ENCODE measurements at regions not wholly inside any gene's neighbourhood (a gene's known extent, or its start where the extent isn't known, plus 50 kb on each side); places are given as distances from the start of the nearest gene placed in this dataset.

DNA sequence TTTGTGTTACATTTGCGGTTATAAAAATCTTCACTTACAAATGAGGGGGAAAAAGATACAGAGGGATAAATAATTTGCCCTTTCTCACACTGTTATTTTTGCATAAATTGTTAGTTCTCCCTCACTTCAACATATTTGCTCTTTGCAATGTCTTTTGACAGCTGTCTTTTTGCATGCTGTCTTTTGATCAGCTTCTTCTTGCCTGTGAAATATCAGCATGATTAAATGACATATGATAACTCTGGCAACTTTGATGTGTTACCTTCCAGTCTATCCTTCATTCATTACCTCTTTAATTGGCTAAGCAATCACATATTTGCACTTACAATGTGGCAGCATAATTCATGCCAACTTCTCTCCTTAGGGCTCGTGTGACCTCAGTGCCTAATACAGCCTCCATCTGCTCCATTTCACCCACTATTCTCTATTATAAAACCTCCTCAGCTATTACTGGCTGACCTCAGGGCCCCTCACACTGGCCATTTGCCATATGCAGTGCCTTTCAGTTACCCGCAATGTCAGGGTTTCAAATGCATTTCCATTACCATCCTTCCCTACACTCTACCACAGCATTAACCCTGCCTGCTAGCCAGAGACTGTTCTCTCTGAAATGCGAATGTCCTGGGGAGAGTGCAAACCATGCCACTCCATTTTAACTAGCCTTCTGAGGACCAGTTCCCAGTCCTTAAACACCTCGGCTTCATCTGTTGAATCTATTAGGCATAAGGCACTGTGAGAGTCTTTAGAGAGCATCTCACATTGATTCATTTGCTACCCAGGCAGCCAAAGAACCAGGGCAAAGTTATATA lies 1056.6 kb upstream of the CHAC2 start:
- no peak overlapping the region for H3K27ac Mint-ChIP-seq
- CTCF ChIA-PET: no interaction called here
- no peaks in the 10 kb centered on the region for H3K36me3 Mint-ChIP-seq (ENCODE audit: low read depth)
- DNase-seq (no peak), ATAC-seq (no peak)
- no peaks in the 10 kb centered on the region for H3K27me3 Mint-ChIP-seq
- POLR2A ChIA-PET: no interaction called here
- intact Hi-C loops (cut with DNase I, micrococcal nuclease): no loop called here
- no peak overlapping the region for H3K4me3 Mint-ChIP-seq
- no peaks in the 10 kb centered on the region for H3K4me1 Mint-ChIP-seq
- H3K9me3 Mint-ChIP-seq (ENCODE audit: low read depth): peaks cover 9% of the 10 kb centered on the region

DNA sequence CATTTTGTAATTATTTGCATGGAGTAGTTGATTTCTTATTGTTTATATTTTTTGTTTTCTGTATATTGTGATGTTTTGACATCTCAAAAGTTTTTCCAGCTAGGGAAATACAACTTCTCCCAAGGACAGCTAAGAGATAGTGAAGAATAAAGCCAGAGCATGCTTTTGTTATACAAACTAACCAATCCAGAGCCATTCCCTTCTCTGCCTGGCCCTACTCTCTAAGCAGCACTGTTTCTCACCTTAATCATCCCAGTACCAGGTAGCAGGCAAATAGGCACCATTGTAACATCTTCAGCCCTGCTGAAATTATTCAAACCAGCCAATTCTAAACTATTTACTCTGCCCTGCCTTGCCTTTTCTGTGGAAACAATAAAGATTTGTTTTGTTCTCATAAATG lies 1063.4 kb upstream of the CHAC2 start:
- Mint-ChIP-seq H3K27ac (no peak overlapping the region), H3K4me3 (no peak overlapping the region), H3K4me1 (no peaks in the 10 kb centered on the region), H3K9me3 (ENCODE audit: low read depth) (peaks cover 5% of the 10 kb centered on the region), H3K36me3 (ENCODE audit: low read depth) (no peaks in the 10 kb centered on the region), H3K27me3 (no peaks in the 10 kb centered on the region)
- DNase-seq (no peak), ATAC-seq (no peak)
- POLR2A ChIA-PET: no interaction called here
- CTCF ChIA-PET: no interaction called here
- intact Hi-C loops (cut with DNase I, micrococcal nuclease): no loop called here

DNA sequence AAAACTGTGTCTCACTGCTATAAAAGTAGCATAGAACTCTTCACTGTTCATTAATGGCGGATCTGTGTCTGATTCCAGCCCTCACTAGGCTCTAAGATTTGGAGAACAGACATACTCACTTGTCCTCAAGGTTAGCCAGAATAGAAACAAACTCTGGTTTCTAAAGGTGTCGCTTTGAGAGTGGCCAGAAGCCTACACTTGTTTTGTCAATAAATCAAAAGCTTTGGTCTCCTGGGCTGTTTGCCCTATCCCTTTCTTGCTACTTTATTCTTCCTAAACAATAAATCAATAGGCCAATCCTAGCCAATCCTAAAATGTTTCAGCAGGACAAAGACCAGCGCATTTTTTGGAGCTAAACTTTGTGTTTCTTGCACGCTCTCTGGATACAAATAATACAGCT lies 1064.6 kb upstream of the CHAC2 start:
- ATAC-seq (no peak), DNase-seq (no peak)
- Mint-ChIP-seq H3K36me3 (ENCODE audit: low read depth) (no peaks in the 10 kb centered on the region), H3K4me1 (no peaks in the 10 kb centered on the region), H3K27ac (no peak overlapping the region), H3K27me3 (no peaks in the 10 kb centered on the region), H3K4me3 (no peak overlapping the region), H3K9me3 (ENCODE audit: low read depth) (peaks cover 5% of the 10 kb centered on the region)
- ChIA-PET CTCF (no interaction called here), POLR2A (no interaction called here)
- intact Hi-C loops (cut with DNase I, micrococcal nuclease): no loop called here

DNA sequence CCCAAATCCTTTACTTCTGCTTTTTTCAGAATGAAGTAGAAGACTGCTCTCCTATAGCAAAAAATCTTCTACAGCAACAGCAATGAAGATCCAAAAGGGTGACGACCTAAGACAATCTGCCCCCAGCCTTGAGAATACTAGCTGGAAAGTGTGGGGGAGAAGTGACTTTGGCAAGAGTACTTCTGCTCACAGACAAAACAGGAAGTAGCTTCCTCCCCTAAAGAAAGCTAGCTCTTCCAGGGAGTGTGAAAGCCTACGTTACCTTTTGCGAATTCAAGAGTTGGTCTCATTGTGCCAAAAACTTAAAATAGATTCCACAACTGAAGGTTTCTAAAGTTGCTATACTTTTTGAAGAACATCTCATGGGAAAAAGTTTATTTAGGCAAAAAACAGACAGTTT lies 1069.2 kb upstream of the CHAC2 start:
- Mint-ChIP-seq H3K27ac (no peak overlapping the region), H3K4me1 (no peaks in the 10 kb centered on the region), H3K4me3 (no peak overlapping the region), H3K27me3 (no peaks in the 10 kb centered on the region), H3K36me3 (ENCODE audit: low read depth) (no peaks in the 10 kb centered on the region), H3K9me3 (ENCODE audit: low read depth) (peaks cover 4% of the 10 kb centered on the region)
- DNase-seq (no peak), ATAC-seq (no peak)
- ChIA-PET POLR2A (no interaction called here), CTCF (no interaction called here)
- intact Hi-C loops (cut with DNase I, micrococcal nuclease): no loop called here

DNA sequence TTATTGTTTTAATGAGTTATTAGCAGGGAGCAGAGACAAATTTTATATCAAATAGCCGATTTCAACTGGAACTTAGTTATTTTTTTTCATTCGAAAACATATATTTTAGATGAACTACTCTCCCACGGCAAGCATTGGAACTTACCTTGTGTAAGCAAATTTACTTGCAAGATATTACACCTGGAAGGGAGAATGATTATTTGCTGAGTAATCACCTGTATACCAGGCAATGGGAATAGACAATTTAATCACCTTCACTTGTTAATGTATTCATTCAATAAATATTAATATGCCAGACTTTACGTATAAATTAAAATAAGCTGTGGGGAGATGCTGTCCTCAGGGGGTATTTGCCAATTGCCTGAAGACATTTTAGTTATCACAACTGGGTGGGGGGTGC lies 1069.9 kb upstream of the CHAC2 start:
- H3K4me3 Mint-ChIP-seq: no peak overlapping the region
- H3K4me1 Mint-ChIP-seq: no peaks in the 10 kb centered on the region
- intact Hi-C loops (cut with DNase I, micrococcal nuclease): no loop called here
- ChIA-PET POLR2A (no interaction called here), CTCF (no interaction called here)
- peaks cover 4% of the 10 kb centered on the region for H3K9me3 Mint-ChIP-seq (ENCODE audit: low read depth)
- no peaks in the 10 kb centered on the region for H3K36me3 Mint-ChIP-seq (ENCODE audit: low read depth)
- DNase-seq (no peak), ATAC-seq (no peak)
- no peaks in the 10 kb centered on the region for H3K27me3 Mint-ChIP-seq
- H3K27ac Mint-ChIP-seq: no peak overlapping the region

DNA sequence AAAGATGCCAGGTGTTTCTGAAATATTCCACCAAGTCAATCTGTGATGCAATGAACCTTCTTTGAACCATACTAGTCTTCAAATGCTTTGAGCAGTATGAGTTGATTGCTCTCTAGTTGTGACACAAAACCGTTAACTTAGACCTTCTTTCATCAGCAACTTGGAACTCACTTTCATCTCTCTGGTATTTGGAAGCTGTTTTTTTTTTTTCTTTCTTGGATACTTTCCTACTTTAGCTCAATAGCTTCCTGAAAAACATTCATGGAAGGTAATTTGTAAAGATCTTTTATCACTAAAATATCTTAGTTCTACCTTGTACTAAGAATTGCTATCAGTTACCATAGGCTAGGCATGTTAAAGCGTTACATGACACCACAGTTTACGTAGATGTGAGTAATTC lies 1071.9 kb upstream of the CHAC2 start:
- peaks cover 4% of the 10 kb centered on the region for H3K9me3 Mint-ChIP-seq (ENCODE audit: low read depth)
- intact Hi-C loops (cut with DNase I, micrococcal nuclease): no loop called here
- no peak overlapping the region for H3K4me3 Mint-ChIP-seq
- DNase-seq (no peak), ATAC-seq (no peak)
- CTCF ChIA-PET: no interaction called here
- no peaks in the 10 kb centered on the region for H3K4me1 Mint-ChIP-seq
- no peaks in the 10 kb centered on the region for H3K27me3 Mint-ChIP-seq
- POLR2A ChIA-PET: no interaction called here
- no peak overlapping the region for H3K27ac Mint-ChIP-seq
- no peaks in the 10 kb centered on the region for H3K36me3 Mint-ChIP-seq (ENCODE audit: low read depth)

DNA sequence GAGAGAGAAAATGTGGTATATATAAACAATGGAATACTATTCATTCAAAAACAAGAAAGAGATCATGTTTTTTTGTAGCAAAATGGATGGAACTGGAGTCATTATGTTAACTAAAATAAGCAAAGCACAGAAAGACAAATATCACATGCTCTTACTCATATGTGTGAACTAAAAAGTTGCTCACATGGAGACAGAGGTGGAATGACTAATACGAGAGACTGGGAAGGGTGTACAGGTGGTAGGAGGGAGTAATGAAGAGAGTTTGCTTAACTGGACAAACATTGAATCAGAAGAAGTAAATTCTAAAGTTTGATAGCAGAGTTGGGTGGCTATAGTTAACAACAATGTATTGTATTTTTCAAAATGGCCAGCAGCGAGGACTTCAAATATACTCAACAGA lies 1080.7 kb upstream of the CHAC2 start:
- Mint-ChIP-seq H3K9me3 (ENCODE audit: low read depth) (peaks cover 14% of the 10 kb centered on the region), H3K27me3 (no peaks in the 10 kb centered on the region), H3K4me1 (no peaks in the 10 kb centered on the region), H3K36me3 (ENCODE audit: low read depth) (no peaks in the 10 kb centered on the region), H3K27ac (no peak overlapping the region), H3K4me3 (no peak overlapping the region)
- CTCF ChIA-PET: no interaction called here
- intact Hi-C loops (cut with DNase I, micrococcal nuclease): no loop called here
- POLR2A ChIA-PET: no interaction called here
- DNase-seq (no peak), ATAC-seq (no peak)

DNA sequence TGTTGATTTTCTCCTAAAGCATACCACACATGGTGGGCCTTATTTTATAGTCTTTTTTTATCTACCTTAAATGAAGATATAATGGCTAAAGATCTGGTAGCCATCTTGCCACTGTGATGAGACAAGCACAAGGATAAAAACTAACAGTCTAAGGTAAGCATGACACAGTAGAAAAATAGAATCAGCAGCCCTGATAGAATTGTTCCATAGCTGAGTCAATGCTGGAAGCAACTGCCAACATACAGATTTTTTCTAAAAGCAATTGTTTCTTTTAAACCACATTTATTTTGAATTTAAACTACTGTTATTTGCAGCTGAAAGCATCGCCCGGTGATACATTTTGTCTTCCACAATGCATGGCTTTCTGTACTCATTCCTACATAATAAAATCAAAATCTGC lies 1091.5 kb upstream of the CHAC2 start:
- ATAC-seq (no peak), DNase-seq (no peak)
- intact Hi-C loops (cut with DNase I, micrococcal nuclease): no loop called here
- CTCF ChIA-PET: interaction anchor here (0.7 kb wide), 1 partner anchor 952 kb away, joined by 3 read pairs; no protein-coding TSS in a partner anchor
- no peaks in the 10 kb centered on the region for H3K27me3 Mint-ChIP-seq
- H3K9me3 Mint-ChIP-seq (ENCODE audit: low read depth): peaks cover 10% of the 10 kb centered on the region
- no peaks in the 10 kb centered on the region for H3K36me3 Mint-ChIP-seq (ENCODE audit: low read depth)
- H3K4me1 Mint-ChIP-seq: no peaks in the 10 kb centered on the region
- POLR2A ChIA-PET: no interaction called here
- H3K4me3 Mint-ChIP-seq: no peak overlapping the region
- no peak overlapping the region for H3K27ac Mint-ChIP-seq

DNA sequence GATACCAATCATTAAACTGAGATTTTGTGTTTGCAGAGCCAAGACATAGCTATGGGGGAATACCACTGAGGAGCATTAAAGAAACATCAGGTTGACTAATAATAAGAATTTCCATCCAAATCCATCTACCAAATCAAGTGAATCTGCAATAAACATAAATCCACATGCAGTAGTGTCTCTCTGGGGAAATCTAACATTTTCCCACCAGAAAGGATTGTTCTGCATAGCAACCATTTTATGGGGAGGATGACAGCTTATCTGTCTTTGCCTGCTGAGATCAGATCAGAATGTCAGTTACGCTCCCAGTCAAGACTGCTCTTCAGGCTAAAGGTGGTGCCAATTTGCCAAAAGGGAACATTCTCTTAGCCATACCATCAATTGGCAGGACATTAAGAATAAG lies 1098.9 kb upstream of the CHAC2 start:
- intact Hi-C loops (cut with DNase I, micrococcal nuclease): no loop called here
- no peak overlapping the region for H3K4me3 Mint-ChIP-seq
- H3K9me3 Mint-ChIP-seq (ENCODE audit: low read depth): peaks cover 6% of the 10 kb centered on the region
- no peak for ATAC-seq
- no peaks in the 10 kb centered on the region for H3K36me3 Mint-ChIP-seq (ENCODE audit: low read depth)
- no peak overlapping the region for H3K27ac Mint-ChIP-seq
- no peaks in the 10 kb centered on the region for H3K4me1 Mint-ChIP-seq
- POLR2A ChIA-PET: no interaction called here
- no peaks in the 10 kb centered on the region for H3K27me3 Mint-ChIP-seq
- CTCF ChIA-PET: no interaction called here
- no peak for DNase-seq

DNA sequence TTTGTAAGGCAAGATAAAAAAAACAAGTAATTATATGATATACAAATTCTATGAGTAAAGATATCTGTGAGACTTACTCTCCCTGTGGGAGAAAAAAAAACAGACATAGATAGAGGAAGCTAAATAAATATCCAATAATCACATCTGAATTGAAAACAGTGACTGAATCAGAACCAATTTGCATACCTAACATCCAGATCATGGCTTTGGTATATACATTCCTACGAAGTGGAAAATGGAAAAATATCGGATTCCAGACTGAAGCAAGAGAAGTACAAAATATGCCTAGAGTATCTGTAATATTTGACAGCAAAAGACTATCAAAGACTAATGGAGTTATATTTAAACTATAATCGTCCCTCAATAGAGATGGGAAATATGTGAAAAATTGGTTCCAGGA lies 1108.1 kb upstream of the CHAC2 start:
- ChIA-PET POLR2A (no interaction called here), CTCF (no interaction called here)
- no peaks in the 10 kb centered on the region for H3K27me3 Mint-ChIP-seq
- H3K27ac Mint-ChIP-seq: no peak overlapping the region
- DNase-seq (no peak), ATAC-seq (no peak)
- H3K4me3 Mint-ChIP-seq: no peak overlapping the region
- no peaks in the 10 kb centered on the region for H3K4me1 Mint-ChIP-seq
- no peaks in the 10 kb centered on the region for H3K36me3 Mint-ChIP-seq (ENCODE audit: low read depth)
- H3K9me3 Mint-ChIP-seq (ENCODE audit: low read depth): peaks cover 9% of the 10 kb centered on the region
- intact Hi-C loops (cut with DNase I, micrococcal nuclease): no loop called here

DNA sequence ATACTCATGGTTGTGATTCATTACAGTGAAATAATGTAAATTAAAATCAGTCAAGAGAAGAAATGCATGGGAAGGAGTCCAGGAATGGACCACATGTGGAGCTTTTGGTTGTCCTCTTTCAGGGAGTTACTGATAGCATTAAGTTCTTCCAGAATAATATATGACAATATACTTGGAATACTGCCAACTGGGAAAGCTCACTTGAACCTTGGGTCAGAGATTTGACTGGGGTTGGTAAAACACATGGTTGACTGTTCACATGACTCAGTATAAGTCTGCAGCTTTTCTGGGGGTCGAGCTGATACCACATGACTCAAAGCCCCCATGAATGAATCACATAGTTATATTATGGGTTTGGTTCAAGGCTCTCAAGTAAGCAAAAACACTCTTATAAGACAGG lies 1109.0 kb upstream of the CHAC2 start:
- ChIA-PET CTCF (no interaction called here), POLR2A (no interaction called here)
- ATAC-seq (no peak), DNase-seq (no peak)
- H3K9me3 Mint-ChIP-seq (ENCODE audit: low read depth): peaks cover 15% of the 10 kb centered on the region
- no peaks in the 10 kb centered on the region for H3K27me3 Mint-ChIP-seq
- H3K4me3 Mint-ChIP-seq: no peak overlapping the region
- H3K36me3 Mint-ChIP-seq (ENCODE audit: low read depth): no peaks in the 10 kb centered on the region
- intact Hi-C loops (cut with DNase I, micrococcal nuclease): no loop called here
- H3K27ac Mint-ChIP-seq: no peak overlapping the region
- no peaks in the 10 kb centered on the region for H3K4me1 Mint-ChIP-seq

DNA sequence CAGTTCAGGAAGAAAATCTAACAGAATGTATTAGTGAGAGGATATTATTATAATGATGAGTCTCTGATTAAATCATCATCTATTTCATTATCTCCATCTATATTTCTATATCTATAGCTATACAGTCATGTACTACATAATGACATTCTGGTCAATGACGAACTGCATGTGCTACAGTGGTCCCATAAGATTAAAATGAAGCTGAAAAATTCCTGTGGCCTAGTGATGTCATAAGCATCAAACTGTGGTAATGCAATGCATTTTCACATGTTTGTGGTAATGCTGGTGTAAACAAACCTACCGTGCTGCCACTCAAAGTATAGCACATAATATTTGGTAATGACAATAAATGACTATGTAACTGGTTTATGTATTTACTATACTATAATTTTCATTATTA lies 1127.9 kb upstream of the CHAC2 start:
- no peak overlapping the region for H3K4me3 Mint-ChIP-seq
- ATAC-seq (no peak), DNase-seq (no peak)
- no peaks in the 10 kb centered on the region for H3K4me1 Mint-ChIP-seq
- H3K36me3 Mint-ChIP-seq (ENCODE audit: low read depth): no peaks in the 10 kb centered on the region
- H3K9me3 Mint-ChIP-seq (ENCODE audit: low read depth): peaks cover 12% of the 10 kb centered on the region
- POLR2A ChIA-PET: no interaction called here
- no peak overlapping the region for H3K27ac Mint-ChIP-seq
- CTCF ChIA-PET: no interaction called here
- intact Hi-C loops (cut with DNase I, micrococcal nuclease): no loop called here
- H3K27me3 Mint-ChIP-seq: no peaks in the 10 kb centered on the region

DNA sequence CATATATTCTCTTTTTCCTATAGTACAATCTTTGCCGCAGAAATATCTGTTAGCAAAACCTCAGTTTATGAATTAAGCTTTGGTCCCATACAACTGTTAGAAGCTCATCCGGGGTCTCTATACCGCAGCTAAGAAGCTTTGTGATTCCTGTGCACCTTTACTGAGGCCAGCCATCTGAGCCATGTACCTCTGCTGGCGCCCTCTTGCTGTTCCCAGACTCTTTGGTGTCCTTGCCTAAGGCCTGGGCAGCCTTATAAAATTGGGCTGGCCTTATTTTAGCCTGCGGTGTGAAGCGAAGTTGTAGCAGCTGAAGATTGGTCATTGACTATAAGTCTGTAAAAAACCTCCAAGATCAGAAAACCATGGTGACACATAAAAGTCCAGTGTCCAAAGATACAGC lies 1135.1 kb upstream of the CHAC2 start:
- Mint-ChIP-seq H3K27ac (no peak overlapping the region), H3K27me3 (no peaks in the 10 kb centered on the region), H3K9me3 (ENCODE audit: low read depth) (peaks cover 10% of the 10 kb centered on the region), H3K4me3 (no peak overlapping the region), H3K4me1 (no peaks in the 10 kb centered on the region), H3K36me3 (ENCODE audit: low read depth) (no peaks in the 10 kb centered on the region)
- ATAC-seq (no peak), DNase-seq (no peak)
- ChIA-PET POLR2A (no interaction called here), CTCF (interaction anchor here (0.6 kb wide), 1 partner anchor 138 kb away, joined by 3 read pairs; no protein-coding TSS in a partner anchor)
- intact Hi-C loops (cut with DNase I, micrococcal nuclease): no loop called here

Measured in activated CD4-positive, alpha-beta T cell treated with anti-CD3 and anti-CD28 coated beads for 36 hours (primary cell).